Endothelial cell of umbilical vein (primary cell): ENCODE measurements at regions not wholly inside any gene's neighbourhood (a gene's known extent, or its start where the extent isn't known, plus 50 kb on each side); places are given as distances from the start of the nearest gene placed in this dataset.
A peak's percentile ranks its signal among the peaks of the same experiment; 100 is the strongest.

Source experiments
- BruUV-seq: library from RNA; stranded (reverse); fragments of 400-500 nt; replicated peaks from 2 replicates; lab custom pipeline; 2021; lab: Mats Ljungman, UMichigan
- CTCF ChIA-PET: fragments of 300-600, 350-600 bp; sonication (Branson Sonifier 250); formaldehyde crosslinking; loops from one replicate; lab custom pipeline; 2021; ENCODE audit warnings: antibody characterized with exemption, inconsistent platforms; lab: Charles Lee
- POLR2A ChIA-PET: fragments of 300-600, 350-600 bp; sonication (Branson Sonifier 250); formaldehyde crosslinking; loops from one replicate; lab custom pipeline; 2021; ENCODE audit warnings: antibody characterized with exemption, inconsistent platforms; lab: Charles Lee
- DNase-seq: peaks from one replicate; pipeline ENCODE4 v3.0.0-alpha.2; 2011; ENCODE audit warnings: low read depth, low spot score
- FAIRE-seq: peaks from 2 replicates; lab custom pipeline; 2011; peaks lifted over from hg19 to GRCh38; lab: Jason Lieb, UNC
- H2AFZ ChIP-seq: 2 replicates; pipeline ENCODE4 v1.6.0; 2012; ENCODE audit warnings: low read depth, low read length, control low read depth, inconsistent platforms
- H3K27ac ChIP-seq: 2 replicates; pipeline ENCODE4 v1.5.1; 2011; ENCODE audit warnings: low read depth, mild to moderate bottlenecking, control low read depth, low read length, moderate library complexity; ENCODE audit not compliant: insufficient read depth
- H3K27me3 ChIP-seq, 2 experiments: 2 replicates each; pipeline versions ENCODE4 v1.6.0 to v1.6.1; 2011; ENCODE audit warnings: low read length in 2 of 2, mixed read lengths in 1 of 2; ENCODE audit not compliant: control insufficient read depth in 2 of 2, insufficient read depth in 2 of 2
- H3K36me3 ChIP-seq, 2 experiments: 2 replicates in 1 of 2; 3 replicates in 1 of 2; pipeline ENCODE4 v1.5.1; 2011; ENCODE audit warnings: low read length in 2 of 2, mild to moderate bottlenecking in 1 of 2, moderate library complexity in 1 of 2; ENCODE audit not compliant: control insufficient read depth in 2 of 2, insufficient read depth in 2 of 2; ENCODE audit errors: extremely low read depth in 1 of 2
- H3K4me1 ChIP-seq: 3 replicates; pipeline ENCODE4 v1.5.1; 2011; ENCODE audit warnings: mild to moderate bottlenecking, low read length; ENCODE audit not compliant: control insufficient read depth, insufficient read depth; ENCODE audit errors: extremely low read depth
- H3K4me2 ChIP-seq: 2 replicates; pipeline ENCODE4 v1.6.1; 2011; ENCODE audit warnings: low read length, control low read depth, mixed read lengths; ENCODE audit not compliant: insufficient read depth
- H3K4me3 ChIP-seq, 3 experiments: fragments of 200-600 bp in 1 of 3; sonication (generic), shearing (Covaris generic) in 1 of 3; replicated peaks in 1 of 3; 2 replicates each; pipeline ENCODE4 v1.5.1; 2011 to 2016; ENCODE audit warnings: control low read depth in 3 of 3, low read length in 3 of 3, mild to moderate bottlenecking in 2 of 3, inconsistent platforms in 1 of 3, low read depth in 1 of 3, moderate library complexity in 1 of 3; ENCODE audit not compliant: insufficient read depth in 1 of 3
- H3K79me2 ChIP-seq: 2 replicates; pipeline ENCODE4 v1.6.0; 2012; ENCODE audit warnings: low read length, inconsistent platforms; ENCODE audit not compliant: control insufficient read depth, insufficient read depth
- H3K9ac ChIP-seq: replicated peaks from 2 replicates; pipeline ENCODE3; 2011; ENCODE audit warnings: low read length, control low read depth; ENCODE audit not compliant: insufficient read depth; ENCODE audit errors: extremely low read depth
- H3K9me1 ChIP-seq: replicated peaks from 3 replicates; pipeline ENCODE4 v1.6.0; 2011; ENCODE audit warnings: mild to moderate bottlenecking, low read length; ENCODE audit not compliant: control insufficient read depth, insufficient read depth; ENCODE audit errors: extremely low read depth
- H3K9me3 ChIP-seq: replicated peaks from 2 replicates; pipeline ENCODE4 v1.5.1; 2012; ENCODE audit warnings: low read length, inconsistent platforms; ENCODE audit not compliant: control insufficient read depth, insufficient read depth
- H4K20me1 ChIP-seq: replicated peaks from 2 replicates; pipeline ENCODE3; 2011; ENCODE audit warnings: mild to moderate bottlenecking, low read length; ENCODE audit not compliant: control insufficient read depth, insufficient read depth; ENCODE audit errors: extremely low read depth
- CTCF ChIP-seq, 2 donors: IDR thresholded peaks; 1 replicate in 1 of 2; 2 replicates in 1 of 2; pipeline ENCODE4 v1.5.1; 2011; ENCODE audit warnings: low read length in 2 of 2, mild to moderate bottlenecking in 2 of 2, moderate library complexity in 2 of 2, control low read depth in 1 of 2, inconsistent platforms in 1 of 2, low read depth in 1 of 2; ENCODE audit not compliant: insufficient read depth in 1 of 2; ENCODE audit errors: extremely low read depth in 1 of 2
- EZH2 ChIP-seq: IDR thresholded peaks from 2 replicates; pipeline ENCODE4 v1.6.1; 2012; ENCODE audit warnings: borderline replicate concordance, low read depth, mild to moderate bottlenecking, moderate library complexity, low read length, inconsistent platforms; ENCODE audit not compliant: severe bottlenecking
- FOS ChIP-seq: IDR thresholded peaks from 2 replicates; pipeline ENCODE4 v1.6.1; 2011; ENCODE audit warnings: mild to moderate bottlenecking, low read length, moderate library complexity, borderline replicate concordance; ENCODE audit not compliant: insufficient read depth
- GATA2 ChIP-seq: IDR thresholded peaks from 2 replicates; pipeline ENCODE4 v1.7.0; 2011; ENCODE audit warnings: low read depth, mild to moderate bottlenecking, moderate library complexity, mixed read lengths, low read length; ENCODE audit not compliant: insufficient read length, insufficient read depth
- JUN ChIP-seq: IDR thresholded peaks from 2 replicates; pipeline ENCODE4 v1.6.1; 2011; ENCODE audit warnings: borderline replicate concordance, low read depth; ENCODE audit not compliant: insufficient read length, insufficient read depth
- MAX ChIP-seq: IDR thresholded peaks from 2 replicates; pipeline ENCODE4 v1.6.1; 2011; ENCODE audit not compliant: insufficient read depth, insufficient read length
- MYC ChIP-seq: IDR thresholded peaks from one replicate; pipeline ENCODE4 v1.6.1; 2011; ENCODE audit warnings: mild to moderate bottlenecking, low read depth, low read length
- POLR2A ChIP-seq: IDR thresholded peaks from 2 replicates; pipeline ENCODE4 v1.6.1; 2012; ENCODE audit warnings: low read depth, mild to moderate bottlenecking, control low read depth, low read length
- POLR2AphosphoS5 ChIP-seq: IDR thresholded peaks from 2 replicates; pipeline ENCODE4 v1.6.1; 2012; ENCODE audit warnings: low read depth, mild to moderate bottlenecking, control low read depth, low read length, moderate library complexity; ENCODE audit not compliant: insufficient read depth
- dilution Hi-C: fragments of 300-500 bp; cut with MboI; formaldehyde crosslinking; loops from one replicate; pipeline ENCODE4 v1.15.0; 2019; ENCODE audit warnings: low sequenced_read_pairs; ENCODE audit not compliant: extremely low pct_ligation_motif_present
- intact Hi-C: fragments of 100-400 bp; cut with micrococcal nuclease; formaldehyde crosslinking; loops from one replicate; pipeline ENCODE4 v1.10.0; 2022

DNA sequence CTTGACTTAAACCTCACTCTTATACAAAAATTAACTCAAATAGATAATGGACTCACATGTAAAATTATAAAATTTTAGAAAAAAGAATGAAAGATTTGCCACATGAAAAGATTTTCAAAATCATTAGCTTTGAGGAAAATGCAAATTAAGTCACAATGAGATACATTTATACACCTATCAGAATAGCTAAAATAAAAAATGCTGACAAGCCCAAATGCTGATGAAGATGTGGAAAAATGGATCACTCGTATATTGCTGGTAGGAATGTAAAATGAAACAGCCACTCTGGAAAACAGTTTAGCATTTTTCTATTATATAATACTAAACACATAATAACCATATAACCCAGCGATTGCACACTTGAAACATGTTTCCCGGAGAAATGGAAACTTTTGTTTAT is 316.2 kb downstream of the ANKRD50 start:
- Histone ChIP-seq H3K79me2 (no peaks in the 10 kb centered on the region), H3K4me2 (no peak overlapping the region), H3K4me3 (no peak overlapping the region), H3K36me3 (no peaks in the 10 kb centered on the region), H3K9me3 (no peaks in the 10 kb centered on the region), H3K27me3 (no peaks in the 10 kb centered on the region), H2AFZ (no peak overlapping the region), H3K4me1 (peaks cover 1% of the 10 kb centered on the region), H3K9ac (no peak overlapping the region), H4K20me1 (no peaks in the 10 kb centered on the region), H3K27ac (no peak overlapping the region), H3K9me1 (no peaks in the 10 kb centered on the region)
- no peak for FAIRE-seq
- intact Hi-C loops, result no loop called here
- DNase-seq, result no peak
- dilution Hi-C loops, result no loop called here
- no TSS peak for BruUV-seq
- POLR2A ChIA-PET, result no interaction called here
- no peak for TF ChIP-seq FOS
- TF ChIP-seq EZH2, result no peak
- CTCF ChIA-PET, result no interaction called here

DNA sequence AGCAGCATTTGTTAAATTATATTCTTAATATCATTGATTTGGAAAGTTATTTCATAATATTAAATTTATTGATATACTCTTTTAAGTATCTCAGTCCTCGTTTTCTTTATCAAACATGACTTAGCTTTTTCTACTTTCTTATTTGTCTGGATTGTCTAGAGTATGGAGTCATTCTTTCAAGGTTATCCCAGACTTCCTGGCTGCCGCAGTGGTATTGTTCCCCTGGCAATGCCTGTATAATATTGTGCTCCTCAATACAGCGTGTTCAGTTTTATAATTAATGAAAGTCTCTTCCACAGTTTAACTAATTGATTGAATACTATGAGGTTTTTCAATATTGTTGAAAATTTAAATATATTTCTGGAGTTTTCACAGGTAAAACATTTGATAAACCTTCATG is 310.9 kb downstream of the ANKRD50 start:
- no peak overlapping the region for H2AFZ ChIP-seq
- no peaks in the 10 kb centered on the region for H3K9me3 ChIP-seq
- no TSS peak for BruUV-seq
- H3K4me3 ChIP-seq, result no peak overlapping the region
- H3K79me2 ChIP-seq, result no peaks in the 10 kb centered on the region
- no peaks in the 10 kb centered on the region for H3K9me1 ChIP-seq
- dilution Hi-C loops, result no loop called here
- no peaks in the 10 kb centered on the region for H4K20me1 ChIP-seq
- TF ChIP-seq POLR2A, result no peak
- TF ChIP-seq MAX, result no peak
- TF ChIP-seq EZH2, result no peak
- no peak for TF ChIP-seq CTCF (IDR thresholded peaks at IDR 0.05; ENCODE audit: extremely low read depth in 1 of 2, insufficient read depth in 1 of 2, low read depth in 1 of 2, low read length in 2 of 2)
- no peak for TF ChIP-seq FOS
- no peak for TF ChIP-seq POLR2AphosphoS5
- TF ChIP-seq JUN, result no peak
- TF ChIP-seq MYC, result no peak
- no peak for TF ChIP-seq GATA2
- CTCF ChIA-PET, result interaction anchor here (1.5 to 2.1 kb wide), 3 partner anchors 9 to 67 kb away, joined by 4 to 5 read pairs (median 5); no protein-coding TSS in a partner anchor
- no peaks in the 10 kb centered on the region for H3K27me3 ChIP-seq
- peak; percentile 80 for DNase-seq
- no peaks in the 10 kb centered on the region for H3K36me3 ChIP-seq
- H3K9ac ChIP-seq, result peak overlapping the region; percentile 27
- peak overlapping the region; percentile 28 for H3K27ac ChIP-seq
- intact Hi-C loops, result no loop called here
- peaks cover 8% of the 10 kb centered on the region for H3K4me1 ChIP-seq
- H3K4me2 ChIP-seq, result no peak overlapping the region
- FAIRE-seq, result peak; percentile 61
- POLR2A ChIA-PET, result no interaction called here
